ENCODE measurements at regions not wholly inside any gene's neighbourhood (a gene's known extent, or its start where the extent isn't known, plus 50 kb on each side); places are given as distances from the start of the nearest gene placed in this dataset.

DNA sequence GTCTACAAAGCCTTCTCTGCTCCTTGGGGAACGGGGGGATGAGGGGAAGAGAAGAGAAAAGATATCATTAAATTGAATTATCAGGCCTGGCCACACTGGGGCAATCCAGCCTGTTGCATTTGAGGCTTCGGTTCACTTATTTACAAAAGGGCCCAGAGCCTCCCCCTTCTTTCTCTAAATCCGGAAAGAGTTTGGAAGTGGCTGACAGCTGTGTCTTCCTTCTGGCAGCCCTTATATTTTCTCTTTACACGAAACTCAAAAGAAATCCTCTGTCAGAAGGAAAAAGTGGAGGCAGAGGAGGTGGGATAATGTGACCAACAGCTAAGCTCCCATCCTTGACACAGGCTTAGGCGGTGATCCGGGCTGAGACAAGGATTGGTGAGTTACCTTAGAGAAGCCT, 158.3 kb upstream of the TAPT1 start:
- H3K27me3 ChIP-seq (ENCODE audit: control insufficient read depth, insufficient read depth, low read length), result no peaks in the 10 kb centered on the region
- no peak overlapping the region for H2AFZ ChIP-seq
- no peak overlapping the region for H3K9ac ChIP-seq
- no peak overlapping the region for H3K4me2 ChIP-seq (ENCODE audit: low read length)
- H3K9me3 ChIP-seq (ENCODE audit: control insufficient read depth, low read length), result no peaks in the 10 kb centered on the region
- H3K36me3 ChIP-seq (ENCODE audit: control insufficient read depth, insufficient read depth, low read length), result no peaks in the 10 kb centered on the region
- no peak overlapping the region for H3K4me3 ChIP-seq (ENCODE audit: low read depth, low read length)
- no peak overlapping the region for H3K27ac ChIP-seq
- no peaks in the 10 kb centered on the region for H3K79me2 ChIP-seq
- H3K4me1 ChIP-seq, result no peaks in the 10 kb centered on the region
- no peak for TF ChIP-seq CTCF (IDR thresholded peaks at IDR 0.05)

GRCh38 chr4:16382571-16382970, 156.3 kb upstream of the TAPT1 start:
- H3K4me1 ChIP-seq, result no peaks in the 10 kb centered on the region
- H3K27ac ChIP-seq, result no peak overlapping the region
- no peak overlapping the region for H2AFZ ChIP-seq
- no peaks in the 10 kb centered on the region for H3K36me3 ChIP-seq (ENCODE audit: control insufficient read depth, insufficient read depth, low read length)
- H3K79me2 ChIP-seq, result no peaks in the 10 kb centered on the region
- H3K9ac ChIP-seq, result no peak overlapping the region
- no peaks in the 10 kb centered on the region for H3K9me3 ChIP-seq (ENCODE audit: control insufficient read depth, low read length)
- no peak overlapping the region for H3K4me2 ChIP-seq (ENCODE audit: low read length)
- TF ChIP-seq CTCF (IDR thresholded peaks at IDR 0.05), result no peak
- no peak overlapping the region for H3K4me3 ChIP-seq (ENCODE audit: low read depth, low read length)
- no peaks in the 10 kb centered on the region for H3K27me3 ChIP-seq (ENCODE audit: control insufficient read depth, insufficient read depth, low read length)

GRCh38 chr4:16377887-16378286, 151.6 kb upstream of the TAPT1 start:
- H3K9ac ChIP-seq, result no peak overlapping the region
- no peaks in the 10 kb centered on the region for H3K9me3 ChIP-seq (ENCODE audit: control insufficient read depth, low read length)
- no peak overlapping the region for H3K27ac ChIP-seq
- H3K36me3 ChIP-seq (ENCODE audit: control insufficient read depth, insufficient read depth, low read length), result no peaks in the 10 kb centered on the region
- H3K27me3 ChIP-seq (ENCODE audit: control insufficient read depth, insufficient read depth, low read length), result no peaks in the 10 kb centered on the region
- TF ChIP-seq CTCF (IDR thresholded peaks at IDR 0.05), result no peak
- no peak overlapping the region for H2AFZ ChIP-seq
- H3K4me2 ChIP-seq (ENCODE audit: low read length), result no peak overlapping the region
- no peak overlapping the region for H3K4me3 ChIP-seq (ENCODE audit: low read depth, low read length)
- no peaks in the 10 kb centered on the region for H3K79me2 ChIP-seq
- H3K4me1 ChIP-seq, result no peaks in the 10 kb centered on the region

- no peak overlapping the region for H3K27ac ChIP-seq
- TF ChIP-seq CTCF (IDR thresholded peaks at IDR 0.05), result no peak
- H3K4me2 ChIP-seq (ENCODE audit: low read length), result no peak overlapping the region
- H3K9me3 ChIP-seq (ENCODE audit: control insufficient read depth, low read length), result no peaks in the 10 kb centered on the region
- H3K36me3 ChIP-seq (ENCODE audit: control insufficient read depth, insufficient read depth, low read length), result no peaks in the 10 kb centered on the region
- no peaks in the 10 kb centered on the region for H3K4me1 ChIP-seq
- H2AFZ ChIP-seq, result no peak overlapping the region
- no peaks in the 10 kb centered on the region for H3K79me2 ChIP-seq
- no peaks in the 10 kb centered on the region for H3K27me3 ChIP-seq (ENCODE audit: control insufficient read depth, insufficient read depth, low read length)
- no peak overlapping the region for H3K4me3 ChIP-seq (ENCODE audit: low read depth, low read length)
- H3K9ac ChIP-seq, result no peak overlapping the region
Observed at GRCh38 chr4:16365036-16365569, 138.8 kb upstream of the TAPT1 start.

DNA sequence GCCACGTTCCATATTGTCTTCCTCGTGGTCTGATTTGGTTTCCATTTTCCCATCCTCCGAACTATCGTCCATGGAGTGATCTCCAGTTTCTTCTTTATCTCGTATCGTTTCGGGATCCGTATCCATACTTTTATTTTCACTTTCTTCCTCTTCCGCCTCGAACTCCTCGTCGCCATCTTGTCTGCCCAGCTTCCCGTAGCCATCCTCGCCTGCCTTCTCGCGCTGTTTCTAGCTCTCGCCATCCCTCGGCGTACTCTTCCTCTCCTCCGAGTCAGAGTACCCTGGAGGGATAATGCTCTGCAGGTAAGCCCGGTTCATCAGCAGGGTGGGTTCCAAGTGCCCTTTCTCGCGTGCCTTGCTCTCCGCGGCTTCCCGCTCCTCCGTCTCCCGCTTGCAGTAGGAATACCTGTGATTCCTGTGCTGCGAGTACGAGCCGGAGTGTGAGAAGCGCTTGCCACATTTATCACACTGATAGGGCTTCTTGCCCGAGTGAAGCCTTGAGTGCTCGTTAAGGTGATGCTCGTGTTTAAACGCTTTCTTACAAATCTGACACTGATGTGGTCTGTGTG, 134.5 kb upstream of the TAPT1 start:
- no peaks in the 10 kb centered on the region for H3K4me1 ChIP-seq
- no peaks in the 10 kb centered on the region for H3K9me3 ChIP-seq (ENCODE audit: control insufficient read depth, low read length)
- no peak overlapping the region for H3K9ac ChIP-seq
- TF ChIP-seq CTCF (IDR thresholded peaks at IDR 0.05), result no peak
- H3K4me2 ChIP-seq (ENCODE audit: low read length), result no peak overlapping the region
- H3K27ac ChIP-seq, result no peak overlapping the region
- H3K79me2 ChIP-seq, result no peaks in the 10 kb centered on the region
- H3K27me3 ChIP-seq (ENCODE audit: control insufficient read depth, insufficient read depth, low read length), result no peaks in the 10 kb centered on the region
- H3K4me3 ChIP-seq (ENCODE audit: low read depth, low read length), result no peak overlapping the region
- no peaks in the 10 kb centered on the region for H3K36me3 ChIP-seq (ENCODE audit: control insufficient read depth, insufficient read depth, low read length)
- H2AFZ ChIP-seq, result no peak overlapping the region

Measured in parathyroid adenoma (tissue), 2 donors.